ENCODE measurements at regions not wholly inside any gene's neighbourhood (a gene's known extent, or its start where the extent isn't known, plus 50 kb on each side); places are given as distances from the start of the nearest gene placed in this dataset.

- DNase-seq (ENCODE audit: low read depth) = no peak
- TF ChIP-seq CTCF (IDR thresholded peaks at IDR 0.05; ENCODE audit: insufficient read depth, low read depth, low read length, missing control alignments) = no peak
- H3K4me3 ChIP-seq (ENCODE audit: low read depth, low read length) = no peak overlapping the region
These were observed 170.9 kb downstream of the SOCS6 start for GRCh38 chr18:70459731-70460130.

GRCh38 chr18:70459251-70459650 lies 170.4 kb downstream of the SOCS6 start:
- no peak overlapping the region for H3K4me3 ChIP-seq (ENCODE audit: low read depth, low read length)
- no peak for DNase-seq (ENCODE audit: low read depth)
- no peak for TF ChIP-seq CTCF (IDR thresholded peaks at IDR 0.05; ENCODE audit: insufficient read depth, low read depth, low read length, missing control alignments)

- H3K4me3 ChIP-seq (ENCODE audit: low read depth, low read length) = no peak overlapping the region
- TF ChIP-seq CTCF (IDR thresholded peaks at IDR 0.05; ENCODE audit: insufficient read depth, low read depth, low read length, missing control alignments) = no peak
- no peak for DNase-seq (ENCODE audit: low read depth)
These were observed 168.9 kb downstream of the SOCS6 start for GRCh38 chr18:70457788-70458187.

- no peak overlapping the region for H3K4me3 ChIP-seq (ENCODE audit: low read depth, low read length)
- no peak for TF ChIP-seq CTCF (IDR thresholded peaks at IDR 0.05; ENCODE audit: insufficient read depth, low read depth, low read length, missing control alignments)
- no peak for DNase-seq (ENCODE audit: low read depth)
These were observed 168.4 kb downstream of the SOCS6 start for GRCh38 chr18:70457223-70457622.

- no peak overlapping the region for H3K4me3 ChIP-seq (ENCODE audit: low read depth, low read length)
- no peak for TF ChIP-seq CTCF (IDR thresholded peaks at IDR 0.05; ENCODE audit: insufficient read depth, low read depth, low read length, missing control alignments)
- DNase-seq (ENCODE audit: low read depth) = no peak
These were observed 167.5 kb downstream of the SOCS6 start for GRCh38 chr18:70456376-70456775.

- H3K4me3 ChIP-seq (ENCODE audit: low read depth, low read length) = no peak overlapping the region
- DNase-seq (ENCODE audit: low read depth) = no peak
- no peak for TF ChIP-seq CTCF (IDR thresholded peaks at IDR 0.05; ENCODE audit: insufficient read depth, low read depth, low read length, missing control alignments)
These were observed 166.9 kb downstream of the SOCS6 start for GRCh38 chr18:70455731-70456130.

- H3K4me3 ChIP-seq (ENCODE audit: low read depth, low read length) = no peak overlapping the region
- peak; percentile 75 for DNase-seq (ENCODE audit: low read depth)
- peak; percentile 79 for TF ChIP-seq CTCF (IDR thresholded peaks at IDR 0.05; ENCODE audit: insufficient read depth, low read depth, low read length, missing control alignments)
These were observed 166.0 kb downstream of the SOCS6 start for GRCh38 chr18:70454704-70455322.

All from GM12865 (cell line).